ENCODE measurements at regions not wholly inside any gene's neighbourhood (a gene's known extent, or its start where the extent isn't known, plus 50 kb on each side); places are given as distances from the start of the nearest gene placed in this dataset.

- TF ChIP-seq CTCF (conservative IDR thresholded peaks at IDR 0.05) = no peak
- TF ChIP-seq ZFX (IDR thresholded peaks at IDR 0.05) = no peak
Observed at GRCh38 chr9:27785714-27786100, 212.4 kb upstream of the C9orf72 start.

All from C4-2B (cell line).